BE2C (cell line): ENCODE measurements at regions not wholly inside any gene's neighbourhood (a gene's known extent, or its start where the extent isn't known, plus 50 kb on each side); places are given as distances from the start of the nearest gene placed in this dataset.

Source experiments
- DNase-seq: peaks from one replicate; pipeline ENCODE4 v3.0.0-alpha.2; 2020
- H3K27me3 ChIP-seq: fragments of 250-450 bp; sonication (Bioruptor Pico); 2 replicates; pipeline ENCODE4 v1.5.1; 2020; ENCODE audit warnings: mild to moderate bottlenecking
- H3K36me3 ChIP-seq: fragments of 250-450 bp; sonication (Bioruptor Pico); 2 replicates; pipeline ENCODE4 v1.5.1; 2020; ENCODE audit warnings: mild to moderate bottlenecking
- H3K4me1 ChIP-seq: fragments of 250-450 bp; sonication (Bioruptor Pico); 2 replicates; pipeline ENCODE4 v1.5.1; 2020
- H3K4me3 ChIP-seq: 2 replicates; pipeline ENCODE4 v1.5.1; 2011; ENCODE audit warnings: low read depth, low read length
- H3K9me3 ChIP-seq: fragments of 250-450 bp; sonication (Bioruptor Pico); 2 replicates; pipeline ENCODE4 v1.5.1; 2020
- TF ChIP-seq, protein P1 (sequence below): IDR thresholded peaks from 2 replicates; pipeline ENCODE4 v1.5.1; 2012; ENCODE audit warnings: mild to moderate bottlenecking, low read depth, low read length

DNA sequence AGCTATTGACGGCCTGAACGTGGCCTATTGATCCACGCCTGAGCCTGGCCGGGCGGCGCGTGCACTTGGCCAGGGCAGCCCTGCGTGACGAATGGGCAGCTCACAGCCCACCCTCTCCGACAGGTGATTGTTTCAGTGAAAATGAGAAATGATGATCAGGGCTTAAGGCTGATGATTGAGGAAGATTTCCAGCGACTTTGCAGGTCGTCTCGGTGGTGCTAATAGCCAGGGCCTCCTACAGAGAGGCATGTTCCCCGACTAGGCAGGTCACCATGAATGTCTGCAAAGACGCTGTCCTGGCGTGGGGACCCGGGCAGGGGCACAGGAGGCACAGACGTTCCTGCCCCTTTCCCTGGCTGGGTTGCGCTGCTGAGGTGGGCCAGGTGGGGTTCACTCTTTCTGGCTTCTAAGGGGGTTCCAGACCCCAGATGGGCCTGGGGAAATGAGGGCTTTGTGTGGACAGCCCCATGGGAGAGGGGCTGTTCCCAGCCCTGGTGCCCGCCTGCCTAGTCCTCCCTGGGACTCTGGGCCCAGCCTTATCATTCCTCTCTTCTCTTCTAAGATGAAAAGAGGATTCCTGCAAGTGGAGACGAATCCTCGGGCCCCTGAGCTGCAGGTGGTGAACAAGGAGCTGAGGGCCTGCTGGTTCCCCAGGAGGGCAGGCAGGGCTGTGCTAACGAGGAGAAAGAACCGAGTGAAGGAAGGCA is 157.4 kb downstream of the KIF26A start:
- Histone ChIP-seq H3K36me3 (no peaks in the 10 kb centered on the region), H3K4me3 (no peak overlapping the region), H3K27me3 (no peaks in the 10 kb centered on the region), H3K9me3 (no peaks in the 10 kb centered on the region), H3K4me1 (peaks cover 67% of the 10 kb centered on the region)
- TF ChIP-seq, protein P1, sequence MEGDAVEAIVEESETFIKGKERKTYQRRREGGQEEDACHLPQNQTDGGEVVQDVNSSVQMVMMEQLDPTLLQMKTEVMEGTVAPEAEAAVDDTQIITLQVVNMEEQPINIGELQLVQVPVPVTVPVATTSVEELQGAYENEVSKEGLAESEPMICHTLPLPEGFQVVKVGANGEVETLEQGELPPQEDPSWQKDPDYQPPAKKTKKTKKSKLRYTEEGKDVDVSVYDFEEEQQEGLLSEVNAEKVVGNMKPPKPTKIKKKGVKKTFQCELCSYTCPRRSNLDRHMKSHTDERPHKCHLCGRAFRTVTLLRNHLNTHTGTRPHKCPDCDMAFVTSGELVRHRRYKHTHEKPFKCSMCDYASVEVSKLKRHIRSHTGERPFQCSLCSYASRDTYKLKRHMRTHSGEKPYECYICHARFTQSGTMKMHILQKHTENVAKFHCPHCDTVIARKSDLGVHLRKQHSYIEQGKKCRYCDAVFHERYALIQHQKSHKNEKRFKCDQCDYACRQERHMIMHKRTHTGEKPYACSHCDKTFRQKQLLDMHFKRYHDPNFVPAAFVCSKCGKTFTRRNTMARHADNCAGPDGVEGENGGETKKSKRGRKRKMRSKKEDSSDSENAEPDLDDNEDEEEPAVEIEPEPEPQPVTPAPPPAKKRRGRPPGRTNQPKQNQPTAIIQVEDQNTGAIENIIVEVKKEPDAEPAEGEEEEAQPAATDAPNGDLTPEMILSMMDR: no peak
- DNase-seq: no peak

DNA sequence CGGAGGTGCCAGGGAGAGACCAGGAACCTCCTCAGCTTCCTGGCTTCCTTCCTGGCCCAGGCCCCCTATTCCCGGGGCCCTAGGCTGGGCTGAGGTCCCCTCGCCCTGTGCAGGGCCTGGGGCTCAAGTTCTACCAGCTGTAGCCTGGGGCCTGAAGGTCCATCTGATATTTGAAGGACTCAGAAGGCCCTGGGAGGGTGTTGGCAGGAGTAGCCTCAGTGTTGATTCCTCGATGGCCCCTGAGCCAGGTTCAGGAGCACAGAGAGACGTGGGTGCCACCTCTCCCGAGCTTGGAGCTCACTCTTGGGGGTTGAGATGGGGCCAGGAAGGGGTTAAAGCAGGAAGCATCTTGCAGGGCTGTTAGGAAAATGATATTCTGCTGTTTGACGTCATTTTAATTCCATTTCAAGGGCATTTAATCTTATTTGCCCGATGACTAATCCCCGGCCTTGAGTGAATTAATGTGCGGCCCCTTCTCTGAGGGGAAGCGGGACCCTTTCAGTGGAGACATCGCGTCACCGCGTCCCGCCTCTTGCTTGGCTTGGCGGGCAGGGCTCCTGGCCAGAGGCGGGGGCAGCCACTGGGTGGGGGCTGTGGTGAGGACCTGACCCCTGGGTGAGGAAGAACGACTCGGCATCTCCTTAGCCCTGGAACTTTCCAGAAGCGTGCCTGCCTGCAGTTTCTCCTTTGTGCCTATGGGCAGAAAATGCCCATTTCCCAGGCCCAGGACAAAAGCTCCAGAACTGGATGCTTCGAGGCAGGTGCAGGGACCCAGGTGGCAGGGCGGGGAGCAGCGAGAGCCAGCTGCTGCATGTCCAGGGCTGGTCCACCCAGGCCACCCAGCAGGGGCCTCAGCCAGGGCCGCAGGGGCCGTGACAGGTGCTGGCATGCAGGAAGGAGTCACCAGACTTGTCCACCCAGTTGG is 158.3 kb downstream of the KIF26A start:
- no peaks in the 10 kb centered on the region for H3K9me3 ChIP-seq
- H3K4me1 ChIP-seq: peaks cover 62% of the 10 kb centered on the region
- no peaks in the 10 kb centered on the region for H3K27me3 ChIP-seq
- no peaks in the 10 kb centered on the region for H3K36me3 ChIP-seq
- TF ChIP-seq, protein P1: no peak
- DNase-seq: peak; percentile 91
- no peak overlapping the region for H3K4me3 ChIP-seq

DNA sequence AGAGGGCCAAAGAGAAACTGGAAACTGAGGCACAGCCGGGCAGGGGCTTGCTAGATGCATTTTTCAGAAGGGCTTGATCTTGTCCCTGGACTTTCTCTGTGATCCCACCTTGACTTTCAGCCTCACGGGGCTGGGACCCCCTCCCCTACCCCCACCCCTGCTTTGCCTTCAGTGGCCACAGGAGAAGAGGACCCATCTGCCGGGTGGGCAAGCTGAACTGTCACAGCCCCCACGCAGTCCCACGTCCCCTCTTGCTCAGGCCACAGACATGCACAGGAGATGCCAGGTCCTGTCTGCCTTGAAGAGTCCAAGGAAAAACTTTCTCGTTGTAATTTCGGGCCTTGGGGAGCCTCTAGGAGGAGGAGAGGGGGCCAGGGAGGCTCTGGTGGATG is 158.9 kb downstream of the KIF26A start:
- H3K9me3 ChIP-seq: no peaks in the 10 kb centered on the region

DNA sequence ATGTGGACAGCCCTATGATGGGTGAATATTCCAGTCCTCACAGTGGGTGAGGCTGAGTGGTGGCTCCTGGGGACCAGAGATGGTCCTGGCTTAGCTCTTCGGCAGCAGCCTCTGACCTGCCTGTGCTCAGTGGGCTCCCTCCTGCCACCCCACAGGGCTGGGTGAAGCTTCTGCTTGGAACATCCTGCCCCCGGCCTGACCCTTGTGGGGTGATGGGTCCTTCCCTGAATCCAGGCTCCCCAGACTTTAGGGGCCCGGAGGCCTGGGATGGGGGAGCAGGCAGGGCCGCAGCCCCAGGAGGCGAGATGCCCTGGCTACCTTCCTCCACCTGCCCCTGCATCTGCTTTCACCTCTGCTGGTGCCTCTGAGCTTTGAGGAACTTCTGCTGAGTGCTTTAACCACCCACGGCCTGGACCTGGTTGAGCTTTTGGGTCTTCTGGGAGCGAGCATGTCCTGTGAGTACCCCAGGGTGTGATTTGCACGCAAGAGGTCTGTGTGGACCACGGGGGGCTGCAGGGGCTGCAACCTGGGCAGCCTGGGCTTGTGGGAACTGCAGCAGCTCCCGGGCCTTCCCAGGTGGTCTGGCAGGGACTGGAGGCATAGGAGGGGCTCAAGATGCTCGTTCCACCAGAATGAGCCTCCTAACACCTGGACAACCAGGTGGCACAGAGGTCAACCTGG is 159.5 kb downstream of the KIF26A start:
- H3K36me3 ChIP-seq: no peaks in the 10 kb centered on the region
- TF ChIP-seq, protein P1: no peak
- H3K4me1 ChIP-seq: peaks cover 57% of the 10 kb centered on the region
- H3K9me3 ChIP-seq: no peaks in the 10 kb centered on the region
- DNase-seq: peak; percentile 8
- no peaks in the 10 kb centered on the region for H3K27me3 ChIP-seq
- no peak overlapping the region for H3K4me3 ChIP-seq

More for the DNA sequence above, 158.9 kb downstream of the KIF26A start:
- peaks cover 60% of the 10 kb centered on the region for H3K4me1 ChIP-seq
- no peaks in the 10 kb centered on the region for H3K27me3 ChIP-seq
- TF ChIP-seq, protein P1: no peak
- DNase-seq: no peak
- no peaks in the 10 kb centered on the region for H3K36me3 ChIP-seq
- H3K4me3 ChIP-seq: no peak overlapping the region

DNA sequence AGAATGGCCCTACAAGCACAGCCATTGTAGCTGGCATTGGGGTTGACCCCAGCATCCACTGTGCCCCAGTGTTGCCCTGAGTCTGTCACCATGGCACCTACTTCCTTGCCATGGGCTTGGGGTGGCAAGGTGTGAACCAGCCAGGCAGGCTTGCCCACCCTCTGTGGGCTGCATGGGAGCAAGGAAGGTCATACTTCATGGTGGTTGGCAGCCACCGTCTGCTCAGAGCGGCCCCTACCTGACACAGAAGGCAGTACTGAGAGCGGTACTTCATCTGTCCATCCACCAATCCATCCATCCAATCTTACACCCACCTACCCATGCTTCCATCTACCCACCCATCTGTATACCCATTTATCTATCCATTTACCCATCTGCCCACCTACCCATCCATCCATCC is 160.1 kb downstream of the KIF26A start:
- Histone ChIP-seq H3K4me1 (peaks cover 55% of the 10 kb centered on the region), H3K27me3 (no peaks in the 10 kb centered on the region), H3K36me3 (no peaks in the 10 kb centered on the region), H3K9me3 (no peaks in the 10 kb centered on the region), H3K4me3 (no peak overlapping the region)
- peak; percentile 1 for DNase-seq
- TF ChIP-seq, protein P1: no peak
